H1 (cell line): ENCODE measurements at regions not wholly inside any gene's neighbourhood (a gene's known extent, or its start where the extent isn't known, plus 50 kb on each side); places are given as distances from the start of the nearest gene placed in this dataset.

Experiments
- CTCF ChIA-PET: fragments of 300-600 bp; sonication (Branson Sonifier 250); formaldehyde crosslinking; loops from one replicate; lab custom pipeline; 2021; ENCODE audit not compliant: partially characterized antibody; lab: Charles Lee
- POLR2A ChIA-PET: fragments of 300-600 bp; sonication (Branson Sonifier 250); formaldehyde crosslinking; loops from one replicate; lab custom pipeline; 2021; ENCODE audit warnings: inconsistent platforms; ENCODE audit not compliant: partially characterized antibody; lab: Charles Lee
- DNase-seq, 2 experiments: peaks; one replicate each; pipeline versions ENCODE4 v3.0.0 to v3.0.0-alpha.2; 2010 to 2022; ENCODE audit warnings: low spot score in 2 of 2, low read depth in 1 of 2, mixed read lengths in 1 of 2
- FAIRE-seq: peaks from 2 replicates; lab custom pipeline; 2011; peaks lifted over from hg19 to GRCh38; lab: Jason Lieb, UNC
- H2AFZ ChIP-seq: 2 replicates; pipeline ENCODE4 v1.8.1; 2012; ENCODE audit warnings: low read length, inconsistent platforms
- H2AK5ac ChIP-seq: 2 replicates; pipeline ENCODE4 v1.6.1; 2013; ENCODE audit warnings: low read depth, low read length
- H2BK120ac ChIP-seq: replicated peaks from 2 replicates; pipeline ENCODE3; 2013; ENCODE audit warnings: low read depth, low read length, inconsistent platforms
- H2BK12ac ChIP-seq: 2 replicates; pipeline ENCODE4 v1.6.1; 2013; ENCODE audit warnings: low read depth, low read length
- H2BK15ac ChIP-seq: 2 replicates; pipeline ENCODE4 v1.6.1; 2013; ENCODE audit warnings: low read length
- H2BK20ac ChIP-seq: 2 replicates; pipeline ENCODE4 v1.6.1; 2013; ENCODE audit warnings: low read length
- H2BK5ac ChIP-seq: 2 replicates; pipeline ENCODE4 v1.6.1; 2013; ENCODE audit warnings: low read depth, low read length
- H3K14ac ChIP-seq: 2 replicates; pipeline ENCODE4 v1.6.1; 2013; ENCODE audit warnings: inconsistent platforms; ENCODE audit not compliant: insufficient read length
- H3K18ac ChIP-seq: 2 replicates; pipeline ENCODE4 v1.6.1; 2013; ENCODE audit warnings: low read length; ENCODE audit errors: extremely low read depth
- H3K23ac ChIP-seq: 2 replicates; pipeline ENCODE4 v1.6.1; 2013; ENCODE audit warnings: inconsistent platforms; ENCODE audit not compliant: insufficient read length
- H3K23me2 ChIP-seq: 2 replicates; pipeline ENCODE4 v1.6.1; 2013; ENCODE audit warnings: low read depth, low read length
- H3K27ac ChIP-seq: 2 replicates; pipeline ENCODE4 v1.6.1; 2011; ENCODE audit warnings: low read depth, low read length, inconsistent platforms
- H3K27me3 ChIP-seq, 4 experiments: replicated peaks in 1 of 4; 1 replicate in 1 of 4; 2 replicates in 3 of 4; pipeline versions ENCODE4 v1.6.1 to v1.8.1; 2011 to 2013; ENCODE audit warnings: low read length in 3 of 4, mild to moderate bottlenecking in 3 of 4, inconsistent platforms in 2 of 4, mixed read lengths in 2 of 4, moderate library complexity in 1 of 4; ENCODE audit not compliant: control insufficient read depth in 3 of 4, insufficient read depth in 3 of 4; ENCODE audit errors: extremely low read depth in 1 of 4
- H3K36me3 ChIP-seq, 4 experiments: 2 replicates each; pipeline versions ENCODE4 v1.6.1 to v1.8.1; 2011 to 2013; ENCODE audit warnings: mild to moderate bottlenecking in 4 of 4, low read length in 3 of 4, moderate library complexity in 2 of 4, control low read depth in 1 of 4, inconsistent platforms in 1 of 4; ENCODE audit not compliant: insufficient read depth in 4 of 4, control insufficient read depth in 2 of 4
- H3K4ac ChIP-seq: replicated peaks from 2 replicates; pipeline ENCODE3; 2013; ENCODE audit warnings: low read length, low read depth, mixed read lengths, inconsistent platforms; ENCODE audit not compliant: insufficient read length
- H3K4me1 ChIP-seq, 4 experiments: replicated peaks in 1 of 4; 1 replicate in 1 of 4; 2 replicates in 3 of 4; pipeline versions ENCODE4 v1.6.1 to v1.8.1; 2011 to 2013; ENCODE audit warnings: low read length in 3 of 4, inconsistent platforms in 2 of 4, mixed read lengths in 1 of 4; ENCODE audit not compliant: insufficient read depth in 4 of 4, control insufficient read depth in 3 of 4
- H3K4me2 ChIP-seq, 2 experiments: 2 replicates each; pipeline versions ENCODE4 v1.6.1 to v1.8.1; 2011 to 2013; ENCODE audit warnings: low read depth in 2 of 2, low read length in 2 of 2, control low read depth in 1 of 2, inconsistent platforms in 1 of 2, mild to moderate bottlenecking in 1 of 2; ENCODE audit not compliant: insufficient read depth in 1 of 2
- H3K4me3 ChIP-seq, 4 experiments: fragments of 200-600, 300-600 bp in 1 of 4; sonication (generic), shearing (Covaris generic), sonication (Bioruptor Twin) in 1 of 4; 2 replicates each; pipeline versions ENCODE4 v1.5.1 to v1.8.1; 2011 to 2016; ENCODE audit warnings: low read length in 4 of 4, low read depth in 3 of 4, control low read depth in 2 of 4, inconsistent platforms in 2 of 4, mild to moderate bottlenecking in 2 of 4, mixed read lengths in 1 of 4, moderate library complexity in 1 of 4; ENCODE audit not compliant: insufficient read depth in 2 of 4; ENCODE audit errors: extremely low read depth in 1 of 4
- H3K56ac ChIP-seq: replicated peaks from 2 replicates; pipeline ENCODE3; 2013; ENCODE audit warnings: low read depth, mild to moderate bottlenecking, mixed read lengths, low read length, inconsistent platforms; ENCODE audit not compliant: insufficient read length
- H3K79me1 ChIP-seq: 2 replicates; pipeline ENCODE4 v1.6.1; 2013; ENCODE audit warnings: low read depth, low read length, control low read depth
- H3K79me2 ChIP-seq, 2 experiments: 2 replicates each; pipeline versions ENCODE4 v1.6.1 to v1.8.1; 2012 to 2013; ENCODE audit warnings: low read length in 2 of 2, mild to moderate bottlenecking in 2 of 2, inconsistent platforms in 1 of 2; ENCODE audit not compliant: insufficient read depth in 2 of 2, control insufficient read depth in 1 of 2
- H3K9ac ChIP-seq, 4 experiments: replicated peaks in 1 of 4; 1 replicate in 1 of 4; 2 replicates in 3 of 4; pipeline versions ENCODE4 v1.6.1 to v1.8.1; 2011 to 2013; ENCODE audit warnings: low read depth in 3 of 4, low read length in 3 of 4, control low read depth in 2 of 4, mild to moderate bottlenecking in 2 of 4, moderate library complexity in 2 of 4, inconsistent platforms in 1 of 4; ENCODE audit errors: extremely low read depth in 1 of 4
- H3K9me3 ChIP-seq, 2 experiments: 2 replicates each; pipeline versions ENCODE4 v1.6.1 to v1.8.1; 2012 to 2013; ENCODE audit warnings: mild to moderate bottlenecking in 2 of 2, moderate library complexity in 2 of 2, control low read depth in 1 of 2, inconsistent platforms in 1 of 2, low read depth in 1 of 2, low read length in 1 of 2, mixed read lengths in 1 of 2; ENCODE audit not compliant: insufficient read depth in 2 of 2
- H4K20me1 ChIP-seq, 2 experiments: replicated peaks in 1 of 2; 2 replicates each; pipeline versions ENCODE3 to v1.8.1; 2011 to 2013; ENCODE audit warnings: inconsistent platforms in 2 of 2, low read length in 2 of 2, mild to moderate bottlenecking in 1 of 2; ENCODE audit not compliant: insufficient read depth in 2 of 2, control insufficient read depth in 1 of 2
- H4K5ac ChIP-seq: 2 replicates; pipeline ENCODE4 v1.6.1; 2013; ENCODE audit warnings: low read length, low read depth, mixed read lengths, inconsistent platforms; ENCODE audit not compliant: insufficient read length
- H4K8ac ChIP-seq: 2 replicates; pipeline ENCODE4 v1.8.0; 2013; ENCODE audit warnings: mild to moderate bottlenecking, moderate library complexity, low read length, inconsistent platforms; ENCODE audit not compliant: insufficient read depth; ENCODE audit errors: extremely low read depth
- H4K91ac ChIP-seq: replicated peaks from 2 replicates; pipeline ENCODE3; 2013; ENCODE audit warnings: low read length, mixed read lengths, inconsistent platforms; ENCODE audit not compliant: insufficient read length
- CTBP2 ChIP-seq: IDR thresholded peaks from 2 replicates; pipeline ENCODE4 v1.7.0; 2011; ENCODE audit warnings: borderline replicate concordance, mild to moderate bottlenecking, moderate library complexity, mixed read lengths, low read length; ENCODE audit not compliant: insufficient read depth, insufficient read length
- RAD21 ChIP-seq, 2 experiments: IDR thresholded peaks in 1 of 2; conservative IDR thresholded peaks in 1 of 2; 2 replicates each; pipeline ENCODE4 v1.6.1; 2011; ENCODE audit warnings: low read depth in 2 of 2, low read length in 2 of 2, improper control_type of control experiment in 1 of 2, inconsistent platforms in 1 of 2, mild to moderate bottlenecking in 1 of 2, moderate library complexity in 1 of 2
- TBP ChIP-seq: IDR thresholded peaks from 2 replicates; pipeline ENCODE4 v1.6.1; 2011; ENCODE audit warnings: low read depth, low read length, improper control_type of control experiment
- WGBS, 2 experiments: shearing (Covaris generic) in 1 of 2; methylation state at CpG; one replicate each; pipeline versions ENCODE4 v1.1.6 to v1.1.7; 2013 to 2015; ENCODE audit warnings: low lambda C conversion rate in 2 of 2, mixed read lengths in 2 of 2, inconsistent platforms in 1 of 2, low coverage in 1 of 2, missing lambda C conversion rate in 1 of 2; ENCODE audit not compliant: insufficient replicate concordance in 2 of 2, insufficient coverage in 1 of 2, insufficient read length in 1 of 2; ENCODE audit errors: extremely low coverage in 1 of 2, missing lambda C conversion rate in 1 of 2; 5-methylcytosine and 5-hydroxymethylcytosine counted together
- TF ChIP-seq, protein P1 (sequence below), 3 experiments: IDR thresholded peaks; 1 replicate in 2 of 3; 2 replicates in 1 of 3; pipeline versions ENCODE4 v1.5.1 to v1.6.1; 2011; ENCODE audit warnings: low read length in 3 of 3, mild to moderate bottlenecking in 3 of 3, inconsistent platforms in 2 of 3, low read depth in 1 of 3, moderate library complexity in 1 of 3; ENCODE audit not compliant: insufficient read depth in 1 of 3; ENCODE audit errors: control extremely low read depth in 1 of 3

DNA sequence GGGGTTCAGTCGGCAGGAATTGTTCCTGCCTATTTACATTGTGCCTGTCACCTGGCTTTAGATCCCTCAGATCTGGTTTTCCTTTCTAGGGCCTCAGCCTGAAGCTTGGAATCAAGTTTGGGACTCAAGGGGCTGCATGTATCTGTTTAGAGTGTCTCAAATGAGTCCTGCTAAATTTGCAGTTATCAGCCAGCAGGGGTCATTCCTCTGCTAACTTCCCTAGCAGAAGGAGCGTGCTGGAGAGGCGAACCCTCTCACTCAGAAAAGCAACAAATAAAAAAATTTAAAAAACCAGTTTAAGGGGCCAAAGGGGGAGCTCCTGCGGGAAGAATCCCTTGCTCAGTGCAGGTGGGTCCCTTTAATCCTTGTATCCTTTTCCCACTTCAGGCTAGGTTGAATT is 1220.2 kb downstream of the JRKL start (continued):
- no peak for TF ChIP-seq TBP

DNA sequence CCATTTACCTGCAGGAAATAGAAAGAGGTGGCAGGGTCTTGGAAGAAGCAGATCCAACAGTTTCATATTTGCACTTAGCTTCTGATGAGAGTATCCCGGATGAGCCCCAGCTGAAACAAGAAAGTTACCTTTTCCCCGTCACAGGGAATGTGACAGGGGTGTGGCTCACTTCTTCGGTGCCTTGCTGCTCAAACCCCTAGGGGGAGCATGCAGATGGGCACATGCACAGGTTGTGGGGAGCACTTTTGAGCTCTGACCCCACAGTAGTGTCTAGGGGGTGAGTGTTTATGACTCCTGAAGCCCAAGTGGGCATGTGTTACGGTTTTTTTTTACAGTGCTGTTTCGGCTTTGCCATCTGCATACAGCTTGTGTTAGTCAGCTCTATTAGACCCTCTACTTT is 1221.0 kb downstream of the JRKL start:
- Histone ChIP-seq H2BK20ac (no peak overlapping the region), H3K9me3 (peaks cover 16 to 19% of the 10 kb centered on the region in 2 experiments), H2AFZ (no peak overlapping the region), H3K56ac (no peak overlapping the region), H4K91ac (no peak overlapping the region), H3K14ac (no peak overlapping the region), H3K79me2 (no peaks in the 10 kb centered on the region), H4K8ac (no peak overlapping the region), H2AK5ac (no peak overlapping the region), H2BK5ac (no peak overlapping the region), H3K23me2 (no peaks in the 10 kb centered on the region), H3K4me1 (no peaks in the 10 kb centered on the region), H3K18ac (no peak overlapping the region), H3K9ac (no peak overlapping the region), H2BK12ac (no peak overlapping the region), H4K5ac (no peak overlapping the region), H3K36me3 (no peaks in the 10 kb centered on the region), H3K4me2 (no peak overlapping the region), H3K23ac (no peak overlapping the region), H2BK120ac (no peak overlapping the region), H3K27me3 (no peaks in the 10 kb centered on the region), H4K20me1 (no peaks in the 10 kb centered on the region), H3K27ac (no peak overlapping the region), H3K4me3 (no peak overlapping the region), H3K79me1 (no peaks in the 10 kb centered on the region), H3K4ac (no peak overlapping the region), H2BK15ac (no peak overlapping the region)
- DNase-seq (peak in 1 of 2 experiments; percentile 46), FAIRE-seq (no peak)
- CTCF ChIA-PET: interaction anchor here (0.7 to 1.7 kb wide), 7 partner anchors 10 to 627 kb away, joined by 3 to 4 read pairs (median 3); no protein-coding TSS in a partner anchor
- POLR2A ChIA-PET: no interaction called here
- TF ChIP-seq, protein P1, sequence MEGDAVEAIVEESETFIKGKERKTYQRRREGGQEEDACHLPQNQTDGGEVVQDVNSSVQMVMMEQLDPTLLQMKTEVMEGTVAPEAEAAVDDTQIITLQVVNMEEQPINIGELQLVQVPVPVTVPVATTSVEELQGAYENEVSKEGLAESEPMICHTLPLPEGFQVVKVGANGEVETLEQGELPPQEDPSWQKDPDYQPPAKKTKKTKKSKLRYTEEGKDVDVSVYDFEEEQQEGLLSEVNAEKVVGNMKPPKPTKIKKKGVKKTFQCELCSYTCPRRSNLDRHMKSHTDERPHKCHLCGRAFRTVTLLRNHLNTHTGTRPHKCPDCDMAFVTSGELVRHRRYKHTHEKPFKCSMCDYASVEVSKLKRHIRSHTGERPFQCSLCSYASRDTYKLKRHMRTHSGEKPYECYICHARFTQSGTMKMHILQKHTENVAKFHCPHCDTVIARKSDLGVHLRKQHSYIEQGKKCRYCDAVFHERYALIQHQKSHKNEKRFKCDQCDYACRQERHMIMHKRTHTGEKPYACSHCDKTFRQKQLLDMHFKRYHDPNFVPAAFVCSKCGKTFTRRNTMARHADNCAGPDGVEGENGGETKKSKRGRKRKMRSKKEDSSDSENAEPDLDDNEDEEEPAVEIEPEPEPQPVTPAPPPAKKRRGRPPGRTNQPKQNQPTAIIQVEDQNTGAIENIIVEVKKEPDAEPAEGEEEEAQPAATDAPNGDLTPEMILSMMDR (IDR thresholded peaks at IDR 0.05; ENCODE audit: control extremely low read depth in 1 of 3, insufficient read depth in 1 of 3, low read depth in 1 of 3, low read length in 3 of 3): peak in 2 of 3 experiments; percentile 48 to 49; a peak in 2 of 4 replicates
- TF ChIP-seq CTBP2 (no peak), RAD21 (IDR thresholded peaks at IDR 0.05 in 1 of 2, conservative IDR thresholded peaks at IDR 0.05 in 1 of 2; ENCODE audit: low read depth in 2 of 2, low read length in 2 of 2) (peak; percentile 46 to 54)
- WGBS, 2 experiments: 91% methylated on average over 5 of the region's 5 CpGs; no CpG with 5 or more reads in 1 of the 2 experiments
